ENCODE measurements at regions not wholly inside any gene's neighbourhood (a gene's known extent, or its start where the extent isn't known, plus 50 kb on each side); places are given as distances from the start of the nearest gene placed in this dataset.

- no peak overlapping the region for H3K4me3 Mint-ChIP-seq
- no peak overlapping the region for H3K27ac ChIP-seq (ENCODE audit: insufficient read depth, low read length, poor library complexity, severe bottlenecking)
- no peaks in the 10 kb centered on the region for H3K36me3 ChIP-seq (ENCODE audit: control insufficient read depth, insufficient read depth, low read length)
- H3K27me3 Mint-ChIP-seq, result no peaks in the 10 kb centered on the region
- peaks cover 0 to 6% of the 10 kb centered on the region in 2 experiments for H3K9me3 ChIP-seq (ENCODE audit: control insufficient read depth in 2 of 2, low read length in 2 of 2)
- no peaks in the 10 kb centered on the region for H3K27me3 ChIP-seq (ENCODE audit: control insufficient read depth, insufficient read depth, low read length)
- ATAC-seq (ENCODE audit: low read depth in 2 of 2), result no peak
- no peaks in the 10 kb centered on the region for H3K4me1 ChIP-seq (ENCODE audit: control insufficient read depth, insufficient read depth, low read length, poor library complexity, severe bottlenecking)
- H3K27ac Mint-ChIP-seq, result no peak overlapping the region
- H3K9me3 Mint-ChIP-seq, result peaks cover 1 to 9% (median 5%) of the 10 kb centered on the region in 7 donors
- DNase-seq, result no peak
- H3K4me1 Mint-ChIP-seq, result no peaks in the 10 kb centered on the region
- H3K4me3 ChIP-seq (ENCODE audit: low read depth, low read length), result no peak overlapping the region
- no peaks in the 10 kb centered on the region for H3K36me3 Mint-ChIP-seq
Measured at GRCh38 chr5:165712011-165712410, 2206.6 kb downstream of the MAT2B start.

- no peak for ATAC-seq (ENCODE audit: low read depth in 2 of 2)
- no peaks in the 10 kb centered on the region for H3K27me3 Mint-ChIP-seq
- H3K27me3 ChIP-seq (ENCODE audit: control insufficient read depth, insufficient read depth, low read length), result no peaks in the 10 kb centered on the region
- H3K4me1 ChIP-seq (ENCODE audit: control insufficient read depth, insufficient read depth, low read length, poor library complexity, severe bottlenecking), result no peaks in the 10 kb centered on the region
- H3K27ac Mint-ChIP-seq, result no peak overlapping the region
- H3K27ac ChIP-seq (ENCODE audit: insufficient read depth, low read length, poor library complexity, severe bottlenecking), result no peak overlapping the region
- DNase-seq, result no peak
- peaks cover 1 to 15% (median 7%) of the 10 kb centered on the region in 7 donors for H3K9me3 Mint-ChIP-seq
- no peak overlapping the region for H3K4me3 ChIP-seq (ENCODE audit: low read depth, low read length)
- H3K4me3 Mint-ChIP-seq, result no peak overlapping the region
- H3K9me3 ChIP-seq (ENCODE audit: control insufficient read depth in 2 of 2, low read length in 2 of 2), result peaks cover 0 to 11% of the 10 kb centered on the region in 2 experiments
- H3K4me1 Mint-ChIP-seq, result no peaks in the 10 kb centered on the region
- H3K36me3 ChIP-seq (ENCODE audit: control insufficient read depth, insufficient read depth, low read length), result no peaks in the 10 kb centered on the region
- H3K36me3 Mint-ChIP-seq, result no peaks in the 10 kb centered on the region
Measured at GRCh38 chr5:165714598-165714997, 2209.2 kb downstream of the MAT2B start.

- H3K4me1 Mint-ChIP-seq, result no peaks in the 10 kb centered on the region
- H3K36me3 Mint-ChIP-seq, result no peaks in the 10 kb centered on the region
- H3K27ac Mint-ChIP-seq, result no peak overlapping the region
- Histone ChIP-seq H3K9me3 (ENCODE audit: control insufficient read depth in 2 of 2, low read length in 2 of 2) (peaks cover 6 to 11% of the 10 kb centered on the region in 2 experiments), H3K4me1 (ENCODE audit: control insufficient read depth, insufficient read depth, low read length, poor library complexity, severe bottlenecking) (no peaks in the 10 kb centered on the region), H3K4me3 (ENCODE audit: low read depth, low read length) (no peak overlapping the region), H3K36me3 (ENCODE audit: control insufficient read depth, insufficient read depth, low read length) (no peaks in the 10 kb centered on the region), H3K27ac (ENCODE audit: insufficient read depth, low read length, poor library complexity, severe bottlenecking) (no peak overlapping the region), H3K27me3 (ENCODE audit: control insufficient read depth, insufficient read depth, low read length) (no peaks in the 10 kb centered on the region)
- peaks cover 5 to 25% (median 12%) of the 10 kb centered on the region in 7 donors for H3K9me3 Mint-ChIP-seq
- H3K27me3 Mint-ChIP-seq, result no peaks in the 10 kb centered on the region
- no peak for ATAC-seq (ENCODE audit: low read depth in 2 of 2)
- DNase-seq, result no peak
- no peak overlapping the region for H3K4me3 Mint-ChIP-seq
Measured at GRCh38 chr5:165720901-165721300, 2215.5 kb downstream of the MAT2B start.

GRCh38 chr5:165722401-165722800, 2217.0 kb downstream of the MAT2B start:
- ATAC-seq (ENCODE audit: low read depth in 2 of 2) (no peak), DNase-seq (no peak)
- Mint-ChIP-seq H3K27me3 (no peaks in the 10 kb centered on the region), H3K4me3 (no peak overlapping the region), H3K9me3 (peaks cover 5 to 34% (median 12%) of the 10 kb centered on the region in 7 donors), H3K36me3 (no peaks in the 10 kb centered on the region), H3K27ac (no peak overlapping the region), H3K4me1 (no peaks in the 10 kb centered on the region)
- H3K4me3 ChIP-seq (ENCODE audit: low read depth, low read length), result no peak overlapping the region
- H3K4me1 ChIP-seq (ENCODE audit: control insufficient read depth, insufficient read depth, low read length, poor library complexity, severe bottlenecking), result no peaks in the 10 kb centered on the region
- H3K27me3 ChIP-seq (ENCODE audit: control insufficient read depth, insufficient read depth, low read length), result no peaks in the 10 kb centered on the region
- H3K9me3 ChIP-seq (ENCODE audit: control insufficient read depth in 2 of 2, low read length in 2 of 2), result peaks cover 6 to 11% of the 10 kb centered on the region in 2 experiments
- H3K36me3 ChIP-seq (ENCODE audit: control insufficient read depth, insufficient read depth, low read length), result no peaks in the 10 kb centered on the region
- H3K27ac ChIP-seq (ENCODE audit: insufficient read depth, low read length, poor library complexity, severe bottlenecking), result no peak overlapping the region

- Histone ChIP-seq H3K4me1 (ENCODE audit: control insufficient read depth, insufficient read depth, low read length, poor library complexity, severe bottlenecking) (no peaks in the 10 kb centered on the region), H3K36me3 (ENCODE audit: control insufficient read depth, insufficient read depth, low read length) (no peaks in the 10 kb centered on the region), H3K27me3 (ENCODE audit: control insufficient read depth, insufficient read depth, low read length) (no peaks in the 10 kb centered on the region), H3K9me3 (ENCODE audit: control insufficient read depth in 2 of 2, low read length in 2 of 2) (peaks cover 6 to 11% of the 10 kb centered on the region in 2 experiments), H3K27ac (ENCODE audit: insufficient read depth, low read length, poor library complexity, severe bottlenecking) (no peak overlapping the region), H3K4me3 (ENCODE audit: low read depth, low read length) (no peak overlapping the region)
- H3K27ac Mint-ChIP-seq, result no peak overlapping the region
- ATAC-seq (ENCODE audit: low read depth in 2 of 2) (no peak), DNase-seq (no peak)
- peaks cover 5 to 34% (median 9%) of the 10 kb centered on the region in 7 donors for H3K9me3 Mint-ChIP-seq
- H3K4me3 Mint-ChIP-seq, result no peak overlapping the region
- no peaks in the 10 kb centered on the region for H3K27me3 Mint-ChIP-seq
- H3K36me3 Mint-ChIP-seq, result no peaks in the 10 kb centered on the region
- H3K4me1 Mint-ChIP-seq, result no peaks in the 10 kb centered on the region
Measured at GRCh38 chr5:165723931-165724330, 2218.5 kb downstream of the MAT2B start.

- ATAC-seq (ENCODE audit: low read depth in 2 of 2) (no peak), DNase-seq (no peak)
- Mint-ChIP-seq H3K27ac (no peak overlapping the region), H3K27me3 (no peaks in the 10 kb centered on the region), H3K9me3 (peaks cover 0 to 21% (median 3%) of the 10 kb centered on the region in 7 donors), H3K4me1 (no peaks in the 10 kb centered on the region), H3K4me3 (no peak overlapping the region), H3K36me3 (no peaks in the 10 kb centered on the region)
- H3K9me3 ChIP-seq (ENCODE audit: control insufficient read depth in 2 of 2, low read length in 2 of 2), result peaks cover 2 to 11% of the 10 kb centered on the region in 2 experiments
- H3K4me3 ChIP-seq (ENCODE audit: low read depth, low read length), result no peak overlapping the region
- no peaks in the 10 kb centered on the region for H3K4me1 ChIP-seq (ENCODE audit: control insufficient read depth, insufficient read depth, low read length, poor library complexity, severe bottlenecking)
- H3K27ac ChIP-seq (ENCODE audit: insufficient read depth, low read length, poor library complexity, severe bottlenecking), result no peak overlapping the region
- H3K27me3 ChIP-seq (ENCODE audit: control insufficient read depth, insufficient read depth, low read length), result no peaks in the 10 kb centered on the region
- H3K36me3 ChIP-seq (ENCODE audit: control insufficient read depth, insufficient read depth, low read length), result no peaks in the 10 kb centered on the region
Measured at GRCh38 chr5:165728425-165728824, 2223.0 kb downstream of the MAT2B start.

GRCh38 chr5:165735388-165735787, 2230.0 kb downstream of the MAT2B start:
- Mint-ChIP-seq H3K9me3 (peaks cover 4 to 29% (median 10%) of the 10 kb centered on the region in 7 donors), H3K4me1 (no peaks in the 10 kb centered on the region), H3K27me3 (no peaks in the 10 kb centered on the region), H3K27ac (no peak overlapping the region), H3K4me3 (no peak overlapping the region), H3K36me3 (no peaks in the 10 kb centered on the region)
- Histone ChIP-seq H3K9me3 (ENCODE audit: control insufficient read depth in 2 of 2, low read length in 2 of 2) (peaks cover 2 to 9% of the 10 kb centered on the region in 2 experiments), H3K4me3 (ENCODE audit: low read depth, low read length) (no peak overlapping the region), H3K27ac (ENCODE audit: insufficient read depth, low read length, poor library complexity, severe bottlenecking) (no peak overlapping the region), H3K4me1 (ENCODE audit: control insufficient read depth, insufficient read depth, low read length, poor library complexity, severe bottlenecking) (no peaks in the 10 kb centered on the region), H3K27me3 (ENCODE audit: control insufficient read depth, insufficient read depth, low read length) (no peaks in the 10 kb centered on the region), H3K36me3 (ENCODE audit: control insufficient read depth, insufficient read depth, low read length) (no peaks in the 10 kb centered on the region)
- no peak for DNase-seq
- ATAC-seq (ENCODE audit: low read depth in 2 of 2), result no peak

- Mint-ChIP-seq H3K4me1 (no peaks in the 10 kb centered on the region), H3K36me3 (no peaks in the 10 kb centered on the region), H3K4me3 (no peak overlapping the region), H3K27me3 (no peaks in the 10 kb centered on the region), H3K27ac (no peak overlapping the region), H3K9me3 (peaks cover 2 to 26% (median 10%) of the 10 kb centered on the region in 7 donors)
- no peaks in the 10 kb centered on the region for H3K4me1 ChIP-seq (ENCODE audit: control insufficient read depth, insufficient read depth, low read length, poor library complexity, severe bottlenecking)
- H3K9me3 ChIP-seq (ENCODE audit: control insufficient read depth in 2 of 2, low read length in 2 of 2), result peaks cover 2 to 9% of the 10 kb centered on the region in 2 experiments
- ATAC-seq (ENCODE audit: low read depth in 2 of 2) (no peak), DNase-seq (no peak)
- H3K27me3 ChIP-seq (ENCODE audit: control insufficient read depth, insufficient read depth, low read length), result no peaks in the 10 kb centered on the region
- H3K27ac ChIP-seq (ENCODE audit: insufficient read depth, low read length, poor library complexity, severe bottlenecking), result no peak overlapping the region
- no peak overlapping the region for H3K4me3 ChIP-seq (ENCODE audit: low read depth, low read length)
- no peaks in the 10 kb centered on the region for H3K36me3 ChIP-seq (ENCODE audit: control insufficient read depth, insufficient read depth, low read length)
Measured at GRCh38 chr5:165739079-165739741, 2233.8 kb downstream of the MAT2B start.
